AG10803 (cell line): ENCODE measurements at regions not wholly inside any gene's neighbourhood (a gene's known extent, or its start where the extent isn't known, plus 50 kb on each side); places are given as distances from the start of the nearest gene placed in this dataset.

ENCODE experiments used
- DNase-seq: peaks from one replicate; pipeline ENCODE4 v3.0.0; 2010; ENCODE audit warnings: low read depth
- H3K4me3 ChIP-seq: 2 replicates; pipeline ENCODE4 v1.5.1; 2011; ENCODE audit warnings: mild to moderate bottlenecking, low read length, control low read depth
- CTCF ChIP-seq: conservative IDR thresholded peaks from 2 replicates; pipeline ENCODE4 v1.5.1; 2011; ENCODE audit warnings: mild to moderate bottlenecking, low read length, control low read depth, inconsistent platforms

- no peak for DNase-seq
- H3K4me3 ChIP-seq, result no peak overlapping the region
- TF ChIP-seq CTCF, result no peak
Observed at GRCh38 chr6:3625149-3625979, 126.1 kb downstream of the PXDC1 start.

GRCh38 chr6:3624250-3625136 lies 127.0 kb downstream of the PXDC1 start:
- no peak for TF ChIP-seq CTCF
- no peak overlapping the region for H3K4me3 ChIP-seq
- no peak for DNase-seq

GRCh38 chr6:3623451-3624249 lies 127.9 kb downstream of the PXDC1 start:
- no peak overlapping the region for H3K4me3 ChIP-seq
- DNase-seq, result no peak
- TF ChIP-seq CTCF, result no peak

GRCh38 chr6:3621411-3621810 lies 130.1 kb downstream of the PXDC1 start:
- no peak overlapping the region for H3K4me3 ChIP-seq
- TF ChIP-seq CTCF, result no peak
- no peak for DNase-seq

GRCh38 chr6:3620937-3621336 lies 130.6 kb downstream of the PXDC1 start:
- no peak overlapping the region for H3K4me3 ChIP-seq
- TF ChIP-seq CTCF, result no peak
- DNase-seq, result no peak

- H3K4me3 ChIP-seq, result no peak overlapping the region
- no peak for TF ChIP-seq CTCF
- no peak for DNase-seq
Observed at GRCh38 chr6:3620389-3620788, 131.1 kb downstream of the PXDC1 start.
